Esophagus squamous epithelium (tissue), 4 donors: ENCODE measurements at regions not wholly inside any gene's neighbourhood (a gene's known extent, or its start where the extent isn't known, plus 50 kb on each side); places are given as distances from the start of the nearest gene placed in this dataset.

Source experiments
- CTCF ChIP-seq, 6 experiments: fragments of 450-650 bp in 4 of 6; fragments of 200-600 bp in 2 of 6; sonication (generic) in 2 of 6; IDR thresholded peaks; one replicate each; pipeline ENCODE4 v1.5.1; 2016 to 2019; ENCODE audit warnings: antibody characterized with exemption in 6 of 6, mild to moderate bottlenecking in 4 of 6, moderate library complexity in 4 of 6
- POLR2A ChIP-seq, 4 donors: fragments of 450-650 bp; IDR thresholded peaks; one replicate each; pipeline ENCODE4 v1.6.1; 2017; ENCODE audit warnings: antibody characterized with exemption in 4 of 4, mild to moderate bottlenecking in 4 of 4, moderate library complexity in 3 of 4

DNA sequence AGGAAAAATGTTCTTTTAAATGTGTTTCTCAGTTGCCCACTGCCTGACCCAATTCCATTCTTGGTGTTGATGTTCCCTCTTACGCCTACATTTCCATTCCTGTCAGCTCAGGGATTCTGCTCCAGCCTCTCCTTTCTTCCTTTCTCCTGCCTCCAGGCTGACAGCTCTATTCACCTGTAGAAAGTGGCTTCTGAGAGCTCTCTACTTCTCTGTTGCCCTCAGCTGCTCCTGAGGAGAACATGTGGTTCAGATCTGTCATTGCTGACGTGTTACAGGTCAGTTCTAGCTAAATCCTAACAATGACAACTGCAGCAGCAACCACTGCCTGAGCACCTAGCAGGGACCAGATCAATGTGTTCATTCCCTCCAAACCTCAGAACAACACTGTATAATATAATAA lies 144.9 kb upstream of the PLAAT1 start:
- TF ChIP-seq POLR2A (IDR thresholded peaks at IDR 0.05): no peak
- no peak for TF ChIP-seq CTCF (IDR thresholded peaks at IDR 0.05)
